Smooth muscle cell (in vitro differentiated cells): ENCODE measurements at regions not wholly inside any gene's neighbourhood (a gene's known extent, or its start where the extent isn't known, plus 50 kb on each side); places are given as distances from the start of the nearest gene placed in this dataset.

Source experiments
- DNase-seq: peaks from one replicate; lab custom pipeline; 2025; ENCODE audit not compliant: unreplicated experiment; lab: John Stamatoyannopoulos, UW
- H2AFZ ChIP-seq: fragments of 200-600 bp; sonication (generic); 2 replicates; pipeline ENCODE4 v1.6.0; 2016; ENCODE audit warnings: antibody characterized with exemption, low read depth, mild to moderate bottlenecking
- H3F3A ChIP-seq: fragments of 200-600 bp; sonication (generic); 2 replicates; pipeline ENCODE4 v1.6.0; 2017; ENCODE audit warnings: antibody characterized with exemption, low read depth
- H3K27ac ChIP-seq: fragments of 200-600 bp; sonication (generic); 2 replicates; pipeline ENCODE4 v1.5.1; 2016; ENCODE audit warnings: low read depth, mild to moderate bottlenecking
- H3K27me3 ChIP-seq: fragments of 200-600 bp; sonication (generic); 2 replicates; pipeline ENCODE4 v1.6.1; 2016; ENCODE audit warnings: low read depth, mild to moderate bottlenecking
- H3K36me3 ChIP-seq: fragments of 200-600 bp; sonication (generic); 2 replicates; pipeline ENCODE4 v1.5.1; 2016; ENCODE audit warnings: low read depth
- H3K4me1 ChIP-seq: fragments of 200-600 bp; sonication (generic); 2 replicates; pipeline ENCODE4 v1.5.1; 2016; ENCODE audit warnings: low read depth
- H3K4me2 ChIP-seq: fragments of 200-600 bp; sonication (generic); 2 replicates; pipeline ENCODE4 v1.6.0; 2016; ENCODE audit warnings: mild to moderate bottlenecking
- H3K4me3 ChIP-seq: fragments of 200-600 bp; sonication (generic); 2 replicates; pipeline ENCODE4 v1.5.1; 2016; ENCODE audit warnings: mild to moderate bottlenecking
- H3K79me2 ChIP-seq: fragments of 200-600 bp; sonication (generic); 2 replicates; pipeline ENCODE4 v1.6.0; 2016; ENCODE audit warnings: low read depth, mild to moderate bottlenecking
- H3K9ac ChIP-seq: fragments of 200-600 bp; sonication (generic); 2 replicates; pipeline ENCODE4 v1.6.0; 2016; ENCODE audit warnings: low read depth
- H3K9me3 ChIP-seq: fragments of 200-600 bp; sonication (generic); replicated peaks from 2 replicates; pipeline ENCODE4 v1.5.1; 2016; ENCODE audit warnings: low read depth
- H4K20me1 ChIP-seq: fragments of 200-600 bp; sonication (generic); 2 replicates; pipeline ENCODE4 v1.6.0; 2016; ENCODE audit warnings: low read depth
- CTCF ChIP-seq: fragments of 200-600 bp; sonication (generic); IDR thresholded peaks from 2 replicates; pipeline ENCODE4 v1.5.1; 2017; ENCODE audit warnings: borderline replicate concordance, mild to moderate bottlenecking, antibody characterized with exemption; ENCODE audit not compliant: insufficient read depth, poor library complexity, severe bottlenecking
- WGBS: methylation state at CpG from one replicate; pipeline ENCODE4 v1.1.7; 2016; ENCODE audit warnings: low lambda C conversion rate; 5-methylcytosine and 5-hydroxymethylcytosine counted together

- Histone ChIP-seq H3K4me3 (no peak overlapping the region), H2AFZ (no peak overlapping the region), H3K9me3 (no peaks in the 10 kb centered on the region), H3F3A (peaks cover 37% of the 10 kb centered on the region), H3K27me3 (no peaks in the 10 kb centered on the region), H4K20me1 (no peaks in the 10 kb centered on the region), H3K27ac (no peak overlapping the region), H3K4me2 (no peak overlapping the region), H3K9ac (no peak overlapping the region), H3K79me2 (no peaks in the 10 kb centered on the region), H3K36me3 (no peaks in the 10 kb centered on the region), H3K4me1 (peaks cover 41% of the 10 kb centered on the region)
- DNase-seq: no peak
- 94% methylated on average over 3 of the region's 3 CpGs for whole genome bisulfite sequencing
- no peak for TF ChIP-seq CTCF
Measured at GRCh38 chr10:61839916-61840315, 61.6 kb upstream of the ARID5B start.

DNA sequence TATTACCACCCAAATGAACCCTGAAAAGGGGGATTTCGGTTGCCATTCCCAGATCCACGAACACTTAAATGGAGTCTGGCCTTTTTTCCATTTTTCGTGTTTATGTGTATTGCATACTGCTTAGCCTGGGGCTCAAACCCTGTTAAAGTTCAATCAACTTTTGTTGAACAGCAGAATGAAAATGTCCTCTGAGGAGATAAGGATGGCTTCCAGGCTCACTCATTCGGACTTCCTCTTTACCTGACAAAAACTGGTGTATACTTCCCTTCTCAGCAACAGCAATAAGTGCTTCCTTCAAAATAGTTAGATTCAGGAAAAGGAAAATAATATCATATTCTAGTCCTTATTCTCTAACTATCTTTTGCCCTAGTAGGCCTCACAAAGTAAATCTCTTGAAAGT, 61.1 kb upstream of the ARID5B start:
- Histone ChIP-seq H3K27ac (no peak overlapping the region), H3K4me3 (no peak overlapping the region), H4K20me1 (no peaks in the 10 kb centered on the region), H3F3A (peaks cover 37% of the 10 kb centered on the region), H3K79me2 (no peaks in the 10 kb centered on the region), H3K4me1 (peaks cover 39% of the 10 kb centered on the region), H3K36me3 (no peaks in the 10 kb centered on the region), H3K9ac (no peak overlapping the region), H2AFZ (no peak overlapping the region), H3K27me3 (no peaks in the 10 kb centered on the region), H3K4me2 (no peak overlapping the region), H3K9me3 (no peaks in the 10 kb centered on the region)
- TF ChIP-seq CTCF: no peak
- 81% methylated on average over 4 of the region's 4 CpGs for WGBS
- DNase-seq: no peak

GRCh38 chr10:61841338-61841875, 60.1 kb upstream of the ARID5B start:
- no peak for TF ChIP-seq CTCF
- peaks cover 31% of the 10 kb centered on the region for H3F3A ChIP-seq
- no peaks in the 10 kb centered on the region for H3K36me3 ChIP-seq
- H3K4me2 ChIP-seq: no peak overlapping the region
- H2AFZ ChIP-seq: no peak overlapping the region
- H3K9ac ChIP-seq: no peak overlapping the region
- H4K20me1 ChIP-seq: no peaks in the 10 kb centered on the region
- no peak for DNase-seq
- H3K4me1 ChIP-seq: peaks cover 30% of the 10 kb centered on the region
- peak overlapping the region; percentile 78 for H3K27ac ChIP-seq
- H3K9me3 ChIP-seq: no peaks in the 10 kb centered on the region
- H3K79me2 ChIP-seq: no peaks in the 10 kb centered on the region
- no peak overlapping the region for H3K4me3 ChIP-seq
- no peaks in the 10 kb centered on the region for H3K27me3 ChIP-seq

GRCh38 chr10:61842755-61843497, 58.6 kb upstream of the ARID5B start:
- WGBS: 21% methylated on average over 4 of the region's 4 CpGs
- Histone ChIP-seq H3K27me3 (no peaks in the 10 kb centered on the region), H3K27ac (peak overlapping the region; percentile 78)

More at GRCh38 chr10:61842755-61843497, 58.6 kb upstream of the ARID5B start:
- Histone ChIP-seq H3K9ac (no peak overlapping the region), H2AFZ (no peak overlapping the region), H3K4me2 (peak overlapping the region; percentile 64), H4K20me1 (no peaks in the 10 kb centered on the region), H3K36me3 (no peaks in the 10 kb centered on the region), H3K9me3 (no peaks in the 10 kb centered on the region), H3K79me2 (no peaks in the 10 kb centered on the region), H3K4me1 (peaks cover 15% of the 10 kb centered on the region), H3F3A (peaks cover 28% of the 10 kb centered on the region), H3K4me3 (no peak overlapping the region)
- TF ChIP-seq CTCF: no peak
- no peak for DNase-seq
